ENCODE measurements at regions not wholly inside any gene's neighbourhood (a gene's known extent, or its start where the extent isn't known, plus 50 kb on each side); places are given as distances from the start of the nearest gene placed in this dataset.
"Not testable (repeated sequence)": the region's sequence is repeated elsewhere in the genome, so short reads cannot be mapped to it uniquely, and the experiment has no call there.

DNA sequence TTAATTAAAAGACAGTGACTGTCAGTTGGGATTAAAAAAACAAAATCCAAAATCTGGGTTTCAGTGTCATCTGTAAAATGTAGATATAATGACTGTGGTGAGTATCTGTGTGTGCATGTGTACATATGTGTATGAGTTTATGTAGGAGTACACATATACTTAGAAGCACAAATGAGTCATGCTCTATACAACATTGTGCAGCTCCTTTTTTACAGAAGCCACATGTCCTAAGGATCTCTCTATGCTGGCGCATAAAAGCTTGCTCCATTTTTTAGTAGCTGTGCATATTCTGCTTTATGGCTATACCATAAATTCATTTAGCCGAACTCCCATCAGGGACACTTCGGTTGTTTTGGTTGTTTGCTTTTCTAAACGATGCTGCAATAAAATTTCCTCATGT is 125.2 kb upstream of the EEF2KMT start:
- TF ChIP-seq CTCF (IDR thresholded peaks at IDR 0.05; ENCODE audit: poor library complexity, severe bottlenecking), result no peak
- H3K36me3 ChIP-seq (ENCODE audit: low read depth), result no peaks in the 10 kb centered on the region
- peaks cover 3% of the 10 kb centered on the region for H3K27me3 ChIP-seq (ENCODE audit: insufficient read depth, poor library complexity, severe bottlenecking)
- no peak overlapping the region for H3K27ac ChIP-seq (ENCODE audit: poor library complexity, severe bottlenecking)
- no peak for ATAC-seq (ENCODE audit: low read depth)
- H3K9me3 ChIP-seq (ENCODE audit: severe bottlenecking), result no peaks in the 10 kb centered on the region
- no peak for DNase-seq (ENCODE audit: low spot score)
- no peaks in the 10 kb centered on the region for H3K4me1 ChIP-seq (ENCODE audit: insufficient read depth, poor library complexity, severe bottlenecking)
- H3K4me3 ChIP-seq (ENCODE audit: severe bottlenecking), result no peak overlapping the region

- H3K9me3 ChIP-seq (ENCODE audit: severe bottlenecking); H3K27me3 ChIP-seq (ENCODE audit: insufficient read depth, poor library complexity, severe bottlenecking); DNase-seq (ENCODE audit: low spot score); H3K4me3 ChIP-seq (ENCODE audit: severe bottlenecking); H3K27ac ChIP-seq (ENCODE audit: poor library complexity, severe bottlenecking); H3K36me3 ChIP-seq (ENCODE audit: low read depth); ATAC-seq (ENCODE audit: low read depth); H3K4me1 ChIP-seq (ENCODE audit: insufficient read depth, poor library complexity, severe bottlenecking): not testable (repeated sequence)
Observed at GRCh38 chr16:5221831-5222230, 124.2 kb upstream of the EEF2KMT start.

DNA sequence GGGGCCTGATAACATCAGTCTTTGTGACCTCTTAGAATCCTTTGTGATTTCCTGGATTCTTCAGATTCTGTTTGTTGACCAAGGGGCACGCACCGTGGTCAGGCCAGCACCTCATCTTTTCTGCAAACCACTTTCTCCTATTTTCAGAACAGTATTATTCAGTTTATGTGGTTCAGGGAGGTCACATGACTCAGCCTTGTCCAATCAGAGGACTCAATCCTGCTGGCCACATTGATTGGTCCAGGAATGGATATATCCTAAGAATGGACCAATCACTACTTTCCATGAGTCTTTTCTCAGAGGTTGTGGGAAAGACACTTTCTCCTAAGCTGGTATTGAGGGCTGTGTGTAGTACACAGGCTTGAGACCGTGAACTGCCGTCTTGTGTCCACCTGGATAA is 123.1 kb upstream of the EEF2KMT start:
- no peak overlapping the region for H3K27ac ChIP-seq (ENCODE audit: poor library complexity, severe bottlenecking)
- no peak for TF ChIP-seq CTCF (IDR thresholded peaks at IDR 0.05; ENCODE audit: poor library complexity, severe bottlenecking)
- peaks cover 3% of the 10 kb centered on the region for H3K27me3 ChIP-seq (ENCODE audit: insufficient read depth, poor library complexity, severe bottlenecking)
- ATAC-seq (ENCODE audit: low read depth) (no peak), DNase-seq (ENCODE audit: low spot score) (no peak)
- H3K4me3 ChIP-seq (ENCODE audit: severe bottlenecking), result no peak overlapping the region
- H3K9me3 ChIP-seq (ENCODE audit: severe bottlenecking), result no peaks in the 10 kb centered on the region
- H3K36me3 ChIP-seq (ENCODE audit: low read depth), result no peaks in the 10 kb centered on the region
- H3K4me1 ChIP-seq (ENCODE audit: insufficient read depth, poor library complexity, severe bottlenecking), result no peaks in the 10 kb centered on the region

DNA sequence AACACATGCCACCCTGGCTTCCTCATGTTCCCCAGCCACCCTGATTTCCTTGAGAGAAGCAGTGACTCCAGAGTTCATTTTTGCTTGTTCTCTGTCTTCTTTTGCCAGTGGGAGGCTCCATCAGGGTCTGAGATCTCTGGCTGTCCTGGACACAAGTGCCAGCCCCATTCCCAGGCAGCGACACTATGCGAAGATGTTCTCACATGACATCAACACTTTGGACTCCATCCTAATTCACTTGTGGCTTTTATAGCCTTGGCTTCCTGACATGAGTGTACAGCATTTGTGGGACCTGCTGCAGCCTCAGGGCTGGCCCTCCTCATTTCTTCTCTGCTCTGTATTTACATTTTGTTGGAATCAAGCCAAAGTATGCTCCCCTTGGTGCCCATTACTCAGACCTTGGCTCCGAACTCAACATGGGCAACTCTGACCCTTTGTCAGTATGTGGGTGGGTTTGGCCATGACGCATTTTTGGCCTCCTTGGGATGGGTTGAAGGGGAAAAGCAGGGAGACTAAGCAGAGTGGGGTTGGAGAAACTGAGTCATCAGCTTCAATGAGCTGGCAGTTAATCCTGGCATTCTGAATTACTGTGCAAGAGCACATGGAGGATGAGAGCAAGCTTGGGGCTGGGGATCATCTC is 119.0 kb upstream of the EEF2KMT start:
- no peak for TF ChIP-seq CTCF (IDR thresholded peaks at IDR 0.05; ENCODE audit: poor library complexity, severe bottlenecking)
- Histone ChIP-seq H3K9me3 (ENCODE audit: severe bottlenecking) (no peaks in the 10 kb centered on the region), H3K36me3 (ENCODE audit: low read depth) (no peaks in the 10 kb centered on the region), H3K27ac (ENCODE audit: poor library complexity, severe bottlenecking) (no peak overlapping the region), H3K4me3 (ENCODE audit: severe bottlenecking) (no peak overlapping the region), H3K27me3 (ENCODE audit: insufficient read depth, poor library complexity, severe bottlenecking) (no peaks in the 10 kb centered on the region), H3K4me1 (ENCODE audit: insufficient read depth, poor library complexity, severe bottlenecking) (no peaks in the 10 kb centered on the region)
- no peak for DNase-seq (ENCODE audit: low spot score)
- no peak for ATAC-seq (ENCODE audit: low read depth)

DNA sequence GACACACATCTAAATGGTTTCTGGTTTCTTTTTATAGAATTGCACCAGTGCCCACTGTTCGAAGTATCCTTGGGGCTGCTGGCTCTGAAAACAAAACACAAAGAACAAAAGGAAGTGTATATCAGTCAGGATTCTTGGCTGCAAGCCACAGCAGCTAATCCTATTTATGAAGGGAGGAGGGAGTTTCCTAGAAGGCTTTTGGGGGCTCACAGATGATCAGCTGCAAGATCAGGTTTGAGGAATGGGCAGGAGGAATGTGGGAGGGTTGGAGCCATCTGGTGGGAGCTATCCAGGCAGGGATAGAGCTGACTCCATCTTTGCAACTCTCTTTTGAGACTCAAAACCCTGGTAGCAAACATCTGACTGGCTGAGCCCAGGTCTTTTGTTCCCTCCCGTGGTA is 118.3 kb upstream of the EEF2KMT start:
- no peak overlapping the region for H3K4me3 ChIP-seq (ENCODE audit: severe bottlenecking)
- no peaks in the 10 kb centered on the region for H3K36me3 ChIP-seq (ENCODE audit: low read depth)
- no peak overlapping the region for H3K27ac ChIP-seq (ENCODE audit: poor library complexity, severe bottlenecking)
- H3K4me1 ChIP-seq (ENCODE audit: insufficient read depth, poor library complexity, severe bottlenecking), result no peaks in the 10 kb centered on the region
- H3K9me3 ChIP-seq (ENCODE audit: severe bottlenecking), result no peaks in the 10 kb centered on the region
- no peak for TF ChIP-seq CTCF (IDR thresholded peaks at IDR 0.05; ENCODE audit: poor library complexity, severe bottlenecking)
- no peak for ATAC-seq (ENCODE audit: low read depth)
- DNase-seq (ENCODE audit: low spot score), result no peak
- no peaks in the 10 kb centered on the region for H3K27me3 ChIP-seq (ENCODE audit: insufficient read depth, poor library complexity, severe bottlenecking)
